B cell (primary cell): ENCODE measurements at regions not wholly inside any gene's neighbourhood (a gene's known extent, or its start where the extent isn't known, plus 50 kb on each side); places are given as distances from the start of the nearest gene placed in this dataset.

Experiments
- ATAC-seq: fragments of 200-7000 bp; cut with Tn5 transposase; one replicate; pipeline ENCODE4 v1.10.0; 2021; ENCODE audit warnings: low read depth, mild to moderate bottlenecking, moderate number of reproducible peaks, moderate library complexity
- CTCF ChIA-PET: fragments of 350-600 bp; sonication (Branson Sonifier 250); formaldehyde crosslinking; loops from one replicate; lab custom pipeline; 2021; ENCODE audit warnings: antibody characterized with exemption, inconsistent platforms; lab: Charles Lee
- POLR2A ChIA-PET: fragments of 350-600 bp; sonication (Branson Sonifier 250); formaldehyde crosslinking; loops from one replicate; lab custom pipeline; 2021; ENCODE audit warnings: antibody characterized with exemption; lab: Charles Lee
- DNase-seq: peaks from one replicate; pipeline ENCODE4 v3.0.0; 2013
- H2AFZ ChIP-seq: 2 replicates; pipeline ENCODE4 v1.6.1; 2012; ENCODE audit warnings: mild to moderate bottlenecking, low read depth, low read length; ENCODE audit not compliant: insufficient read depth, poor library complexity, severe bottlenecking
- H3K27ac ChIP-seq, 2 donors: 1 replicate in 1 of 2; 2 replicates in 1 of 2; pipeline ENCODE4 v1.5.1; 2012 to 2013; ENCODE audit warnings: low read length in 2 of 2, mild to moderate bottlenecking in 2 of 2, moderate library complexity in 1 of 2
- H3K27me3 ChIP-seq, 4 experiments: fragments of 200-600 bp in 1 of 4; sonication (generic) in 1 of 4; replicated peaks in 1 of 4; 1 replicate in 2 of 4; 2 replicates in 2 of 4; pipeline versions ENCODE4 v1.6.1 to v1.7.0; 2013 to 2016; ENCODE audit warnings: low read length in 3 of 4, mild to moderate bottlenecking in 2 of 4, mixed read lengths in 1 of 4, moderate library complexity in 1 of 4; ENCODE audit not compliant: insufficient read depth in 4 of 4, control insufficient read depth in 3 of 4; ENCODE audit errors: control extremely low read depth in 1 of 4
- H3K36me3 ChIP-seq, 2 experiments: replicated peaks in 1 of 2; 1 replicate in 1 of 2; 2 replicates in 1 of 2; pipeline versions ENCODE4 v1.6.1 to v1.7.1; 2013; ENCODE audit warnings: low read length in 1 of 2; ENCODE audit not compliant: insufficient read depth in 2 of 2, control insufficient read depth in 1 of 2; ENCODE audit errors: control extremely low read depth in 1 of 2, extremely low read depth in 1 of 2
- H3K4me1 ChIP-seq, 2 donors: fragments of 200-600 bp in 1 of 2; sonication (generic) in 1 of 2; 1 replicate in 1 of 2; 2 replicates in 1 of 2; pipeline versions ENCODE4 v1.5.1 to v1.6.1; 2013 to 2017; ENCODE audit warnings: low read length in 2 of 2; ENCODE audit not compliant: control insufficient read depth in 2 of 2, insufficient read depth in 2 of 2
- H3K4me2 ChIP-seq: replicated peaks from 2 replicates; pipeline ENCODE3; 2012; ENCODE audit warnings: mild to moderate bottlenecking, low read depth, low read length; ENCODE audit not compliant: poor library complexity, severe bottlenecking
- H3K4me3 ChIP-seq, 5 experiments: fragments of 200-600 bp in 1 of 5; sonication (generic) in 1 of 5; 1 replicate in 3 of 5; 2 replicates in 2 of 5; pipeline versions ENCODE4 v1.5.1 to v1.7.0; 2011 to 2016; ENCODE audit warnings: low read length in 4 of 5, mild to moderate bottlenecking in 4 of 5, low read depth in 2 of 5, control low read depth in 1 of 5, moderate library complexity in 1 of 5; ENCODE audit not compliant: insufficient read depth in 1 of 5; ENCODE audit errors: control extremely low read depth in 1 of 5, extremely low read depth in 1 of 5
- H3K79me2 ChIP-seq: fragments of 200-600 bp; sonication (generic); one replicate; pipeline ENCODE4 v1.6.0; 2016; ENCODE audit warnings: low read length; ENCODE audit not compliant: control insufficient read depth, insufficient read depth
- H3K9ac ChIP-seq: fragments of 200-600 bp; sonication (generic); 2 replicates; pipeline ENCODE4 v1.6.1; 2017; ENCODE audit warnings: mild to moderate bottlenecking, low read length, moderate library complexity
- H3K9me3 ChIP-seq, 3 donors: one replicate each; pipeline versions ENCODE4 v1.6.1 to v1.7.1; 2013; ENCODE audit warnings: low read length in 2 of 3; ENCODE audit not compliant: control insufficient read depth in 2 of 3, insufficient read depth in 1 of 3; ENCODE audit errors: control extremely low read depth in 1 of 3
- H4K20me1 ChIP-seq: 2 replicates; pipeline ENCODE4 v1.6.0; 2012; ENCODE audit warnings: mild to moderate bottlenecking, low read length; ENCODE audit not compliant: insufficient read depth, control insufficient read depth, poor library complexity, severe bottlenecking
- H3K27ac Mint-ChIP-seq: one replicate; pipeline ENCODE4 v1.8.0; 2021; ENCODE audit warnings: mixed read lengths
- H3K27me3 Mint-ChIP-seq: one replicate; pipeline ENCODE4 v1.8.0; 2021; ENCODE audit warnings: mixed read lengths
- H3K4me1 Mint-ChIP-seq: one replicate; pipeline ENCODE4 v1.8.0; 2021; ENCODE audit warnings: mixed read lengths
- H3K4me3 Mint-ChIP-seq: one replicate; pipeline ENCODE4 v1.8.0; 2021; ENCODE audit warnings: mixed read lengths
- H3K9me3 Mint-ChIP-seq: one replicate; pipeline ENCODE4 v1.8.0; 2022; ENCODE audit warnings: mixed read lengths; ENCODE audit not compliant: insufficient read depth
- CTCF ChIP-seq: fragments of 200-600 bp; IDR thresholded peaks from one replicate; pipeline ENCODE4 v1.8.0; 2022; ENCODE audit warnings: antibody characterized with exemption, mild to moderate bottlenecking
- EZH2 ChIP-seq: IDR thresholded peaks from 2 replicates; pipeline ENCODE4 v1.6.1; 2012; ENCODE audit warnings: borderline replicate concordance, low read depth, mild to moderate bottlenecking, moderate library complexity, low read length; ENCODE audit not compliant: insufficient read depth, poor library complexity, severe bottlenecking
- WGBS: methylation state at CpG from one replicate; pipeline ENCODE4 v1.1.5; 2013; ENCODE audit warnings: missing lambda C conversion rate; ENCODE audit not compliant: insufficient coverage; 5-methylcytosine and 5-hydroxymethylcytosine counted together
- intact Hi-C: fragments of 100-400 bp; cut with micrococcal nuclease; formaldehyde crosslinking; loops from one replicate; pipeline ENCODE4 v1.10.0; 2022

- Histone ChIP-seq H3K9me3 (peaks cover 0 to 5% (median 0%) of the 10 kb centered on the region in 3 donors), H3K79me2 (no peaks in the 10 kb centered on the region), H4K20me1 (no peaks in the 10 kb centered on the region), H3K4me1 (no peaks in the 10 kb centered on the region), H3K36me3 (no peaks in the 10 kb centered on the region), H3K27ac (no peak overlapping the region), H3K4me3 (no peak overlapping the region), H3K9ac (no peak overlapping the region), H3K27me3 (no peaks in the 10 kb centered on the region), H2AFZ (no peak overlapping the region), H3K4me2 (no peak overlapping the region)
- ATAC-seq (no peak), DNase-seq (no peak)
- H3K4me1 Mint-ChIP-seq: no peaks in the 10 kb centered on the region
- intact Hi-C loops: no loop called here
- ChIA-PET POLR2A (no interaction called here), CTCF (no interaction called here)
- no peaks in the 10 kb centered on the region for H3K9me3 Mint-ChIP-seq
- H3K27ac Mint-ChIP-seq: no peak overlapping the region
- no peak overlapping the region for H3K4me3 Mint-ChIP-seq
- H3K27me3 Mint-ChIP-seq: peaks cover 17% of the 10 kb centered on the region
- TF ChIP-seq CTCF (no peak), EZH2 (no peak)
- WGBS: 93% methylated on average over 13 of the region's 14 CpGs
These were observed 177.2 kb downstream of the SHANK2 start for GRCh38 chr11:71075116-71075720.

GRCh38 chr11:71071736-71072509 is 180.5 kb downstream of the SHANK2 start:
- Histone ChIP-seq H3K27ac (no peak overlapping the region), H3K9ac (no peak overlapping the region), H3K4me2 (no peak overlapping the region), H3K36me3 (no peaks in the 10 kb centered on the region), H3K4me1 (no peaks in the 10 kb centered on the region), H3K9me3 (peaks cover 0 to 3% (median 0%) of the 10 kb centered on the region in 3 donors), H3K4me3 (no peak overlapping the region), H4K20me1 (no peaks in the 10 kb centered on the region), H3K27me3 (no peaks in the 10 kb centered on the region), H2AFZ (no peak overlapping the region), H3K79me2 (no peaks in the 10 kb centered on the region)
- no peak for DNase-seq
- H3K4me1 Mint-ChIP-seq: no peaks in the 10 kb centered on the region
- no peak for TF ChIP-seq EZH2
- TF ChIP-seq CTCF: no peak
- intact Hi-C loops: no loop called here
- ChIA-PET POLR2A (no interaction called here), CTCF (no interaction called here)
- 87% methylated on average over 11 of the region's 15 CpGs for WGBS
- no peak for ATAC-seq
- no peak overlapping the region for H3K4me3 Mint-ChIP-seq
- H3K27me3 Mint-ChIP-seq: peaks cover 10% of the 10 kb centered on the region
- no peaks in the 10 kb centered on the region for H3K9me3 Mint-ChIP-seq
- H3K27ac Mint-ChIP-seq: no peak overlapping the region
